A549 (cell line): ENCODE measurements at regions not wholly inside any gene's neighbourhood (a gene's known extent, or its start where the extent isn't known, plus 50 kb on each side); places are given as distances from the start of the nearest gene placed in this dataset.

Experiments used
- TF ChIP-seq, protein P1 (sequence below): fragments of >200 bp; sonication (Bioruptor Twin); formaldehyde crosslinking; IDR thresholded peaks from 3 replicates; pipeline ENCODE4 v1.5.1; 2016
- TF ChIP-seq, protein P2 (sequence below): IDR thresholded peaks from 2 replicates; pipeline ENCODE4 v1.6.1; 2012

DNA sequence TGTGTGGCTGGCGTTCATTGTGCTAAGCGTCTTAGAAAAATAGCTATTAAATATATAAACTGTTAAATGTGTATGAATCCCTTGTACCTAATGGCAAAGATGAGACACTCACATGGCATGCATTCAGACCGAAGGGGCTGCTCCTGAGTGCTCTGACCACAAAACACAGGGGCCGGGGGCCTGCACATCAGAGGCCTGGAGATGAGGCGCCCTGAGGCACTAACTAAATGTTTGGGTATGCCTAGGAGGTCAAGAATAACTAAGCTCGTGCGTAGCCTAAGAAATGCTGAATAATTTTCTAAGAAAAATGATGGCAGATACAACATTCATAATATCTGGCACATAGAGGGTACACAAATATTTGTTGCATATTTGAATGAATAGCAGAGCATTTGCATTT, 92.5 kb downstream of the PSMB1 start:
- TF ChIP-seq, protein P1, sequence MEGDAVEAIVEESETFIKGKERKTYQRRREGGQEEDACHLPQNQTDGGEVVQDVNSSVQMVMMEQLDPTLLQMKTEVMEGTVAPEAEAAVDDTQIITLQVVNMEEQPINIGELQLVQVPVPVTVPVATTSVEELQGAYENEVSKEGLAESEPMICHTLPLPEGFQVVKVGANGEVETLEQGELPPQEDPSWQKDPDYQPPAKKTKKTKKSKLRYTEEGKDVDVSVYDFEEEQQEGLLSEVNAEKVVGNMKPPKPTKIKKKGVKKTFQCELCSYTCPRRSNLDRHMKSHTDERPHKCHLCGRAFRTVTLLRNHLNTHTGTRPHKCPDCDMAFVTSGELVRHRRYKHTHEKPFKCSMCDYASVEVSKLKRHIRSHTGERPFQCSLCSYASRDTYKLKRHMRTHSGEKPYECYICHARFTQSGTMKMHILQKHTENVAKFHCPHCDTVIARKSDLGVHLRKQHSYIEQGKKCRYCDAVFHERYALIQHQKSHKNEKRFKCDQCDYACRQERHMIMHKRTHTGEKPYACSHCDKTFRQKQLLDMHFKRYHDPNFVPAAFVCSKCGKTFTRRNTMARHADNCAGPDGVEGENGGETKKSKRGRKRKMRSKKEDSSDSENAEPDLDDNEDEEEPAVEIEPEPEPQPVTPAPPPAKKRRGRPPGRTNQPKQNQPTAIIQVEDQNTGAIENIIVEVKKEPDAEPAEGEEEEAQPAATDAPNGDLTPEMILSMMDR = no peak
- TF ChIP-seq, protein P2, sequence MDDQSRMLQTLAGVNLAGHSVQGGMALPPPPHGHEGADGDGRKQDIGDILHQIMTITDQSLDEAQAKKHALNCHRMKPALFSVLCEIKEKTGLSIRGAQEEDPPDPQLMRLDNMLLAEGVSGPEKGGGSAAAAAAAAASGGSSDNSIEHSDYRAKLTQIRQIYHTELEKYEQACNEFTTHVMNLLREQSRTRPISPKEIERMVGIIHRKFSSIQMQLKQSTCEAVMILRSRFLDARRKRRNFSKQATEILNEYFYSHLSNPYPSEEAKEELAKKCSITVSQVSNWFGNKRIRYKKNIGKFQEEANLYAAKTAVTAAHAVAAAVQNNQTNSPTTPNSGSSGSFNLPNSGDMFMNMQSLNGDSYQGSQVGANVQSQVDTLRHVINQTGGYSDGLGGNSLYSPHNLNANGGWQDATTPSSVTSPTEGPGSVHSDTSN = no peak
